Neural progenitor cell (in vitro differentiated cells): ENCODE measurements at regions not wholly inside any gene's neighbourhood (a gene's known extent, or its start where the extent isn't known, plus 50 kb on each side); places are given as distances from the start of the nearest gene placed in this dataset.

ENCODE experiments used
- DNase-seq: peaks from one replicate; pipeline ENCODE4 v3.0.0-alpha.2; 2016; ENCODE audit warnings: low spot score
- H2AFZ ChIP-seq: fragments of 200-600 bp; sonication (generic); replicated peaks from 2 replicates; pipeline ENCODE4 v1.6.1; 2016; ENCODE audit warnings: antibody characterized with exemption
- H3F3A ChIP-seq: fragments of 200-600 bp; sonication (generic); 2 replicates; pipeline ENCODE4 v1.6.1; 2016; ENCODE audit warnings: antibody characterized with exemption, low read depth
- H3K27ac ChIP-seq: fragments of 200-600 bp; sonication (generic); 2 replicates; pipeline ENCODE4 v1.5.1; 2016; ENCODE audit warnings: mild to moderate bottlenecking
- H3K27me3 ChIP-seq: fragments of 200-600 bp; sonication (generic); 2 replicates; pipeline ENCODE4 v1.6.1; 2016; ENCODE audit warnings: mild to moderate bottlenecking, moderate library complexity
- H3K36me3 ChIP-seq: fragments of 200-600 bp; sonication (generic); 2 replicates; pipeline ENCODE4 v1.5.1; 2016
- H3K4me1 ChIP-seq: fragments of 200-600 bp; sonication (generic); 2 replicates; pipeline ENCODE4 v1.6.1; 2016; ENCODE audit warnings: mixed run types
- H3K4me2 ChIP-seq: fragments of 200-600 bp; sonication (generic); 2 replicates; pipeline ENCODE4 v1.6.1; 2016
- H3K4me3 ChIP-seq: fragments of 200-600 bp; sonication (generic); 2 replicates; pipeline ENCODE4 v1.5.1; 2016
- H3K79me2 ChIP-seq: fragments of 200-600 bp; sonication (generic); 2 replicates; pipeline ENCODE4 v1.6.1; 2016; ENCODE audit warnings: low read depth
- H3K9ac ChIP-seq: fragments of 200-600 bp; sonication (generic); 2 replicates; pipeline ENCODE4 v1.6.1; 2016
- H3K9me3 ChIP-seq: fragments of 200-600 bp; sonication (generic); 2 replicates; pipeline ENCODE4 v1.5.1; 2016; ENCODE audit warnings: low read depth
- H4K20me1 ChIP-seq: fragments of 200-600 bp; sonication (generic); 2 replicates; pipeline ENCODE4 v1.6.1; 2016; ENCODE audit warnings: low read depth
- H3K27ac Mint-ChIP-seq: 3 replicates; pipeline ENCODE4 v1.8.0; 2021; ENCODE audit warnings: mixed read lengths
- H3K27me3 Mint-ChIP-seq: 2 replicates; pipeline ENCODE4 v1.8.0; 2022; ENCODE audit warnings: low read depth, mild to moderate bottlenecking, inconsistent platforms, moderate library complexity, mixed read lengths; ENCODE audit not compliant: insufficient read depth
- H3K36me3 Mint-ChIP-seq: 3 replicates; pipeline ENCODE4 v1.8.0; 2021; ENCODE audit warnings: mixed read lengths
- H3K4me1 Mint-ChIP-seq: 3 replicates; pipeline ENCODE4 v1.8.0; 2021; ENCODE audit warnings: mixed read lengths
- H3K4me3 Mint-ChIP-seq: 3 replicates; pipeline ENCODE4 v1.8.0; 2021; ENCODE audit warnings: mild to moderate bottlenecking, moderate library complexity, mixed read lengths
- H3K9me3 Mint-ChIP-seq: 3 replicates; pipeline ENCODE4 v1.8.0; 2020; ENCODE audit warnings: mixed read lengths
- CTCF ChIP-seq: fragments of 200-600 bp; sonication (generic); IDR thresholded peaks from 2 replicates; pipeline ENCODE4 v1.5.1; 2017; ENCODE audit warnings: antibody characterized with exemption, mild to moderate bottlenecking
- EZH2 ChIP-seq: fragments of 200-600 bp; sonication (generic); IDR thresholded peaks from 2 replicates; pipeline ENCODE4 v1.6.1; 2017; ENCODE audit warnings: antibody characterized with exemption, mild to moderate bottlenecking, moderate library complexity
- EZH2phosphoT487 ChIP-seq: fragments of 200-600 bp; sonication (generic); IDR thresholded peaks from 2 replicates; pipeline ENCODE4 v1.6.1; 2017; ENCODE audit warnings: antibody characterized with exemption

DNA sequence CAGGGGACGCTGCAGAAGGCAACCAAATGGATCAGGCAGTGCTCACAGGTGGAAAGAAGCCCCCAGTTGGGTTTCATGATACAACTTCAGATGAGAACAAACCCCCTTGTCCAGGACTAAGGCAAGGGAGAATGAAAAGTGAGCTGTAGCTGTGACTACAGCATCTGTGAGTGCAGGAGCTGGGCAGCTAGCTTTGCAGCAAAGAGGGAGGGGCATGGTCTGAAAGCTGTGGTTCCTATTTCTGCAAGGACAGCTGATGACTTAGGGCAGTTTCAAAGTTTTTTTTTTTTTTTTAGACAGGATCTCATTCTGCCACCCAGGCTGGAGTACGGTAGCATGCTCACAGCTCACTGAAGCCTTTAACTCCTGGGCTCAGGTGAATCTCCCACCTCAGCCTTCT, 1317.4 kb upstream of the DIAPH2 start:
- no peak overlapping the region for H3K4me3 ChIP-seq
- peaks cover 2% of the 10 kb centered on the region for H3K27me3 Mint-ChIP-seq
- no peak overlapping the region for H2AFZ ChIP-seq
- H3F3A ChIP-seq: no peaks in the 10 kb centered on the region
- no peak overlapping the region for H3K27ac ChIP-seq
- H3K36me3 Mint-ChIP-seq: no peaks in the 10 kb centered on the region
- no peak for TF ChIP-seq EZH2phosphoT487
- no peak for TF ChIP-seq EZH2
- no peak for TF ChIP-seq CTCF
- H4K20me1 ChIP-seq: no peaks in the 10 kb centered on the region
- H3K4me3 Mint-ChIP-seq: no peak overlapping the region
- no peaks in the 10 kb centered on the region for H3K36me3 ChIP-seq
- H3K4me2 ChIP-seq: no peak overlapping the region
- no peaks in the 10 kb centered on the region for H3K27me3 ChIP-seq
- no peaks in the 10 kb centered on the region for H3K4me1 Mint-ChIP-seq
- H3K79me2 ChIP-seq: no peaks in the 10 kb centered on the region
- DNase-seq: no peak
- H3K27ac Mint-ChIP-seq: no peak overlapping the region
- H3K9me3 ChIP-seq: no peaks in the 10 kb centered on the region
- peaks cover 2% of the 10 kb centered on the region for H3K9me3 Mint-ChIP-seq
- H3K4me1 ChIP-seq: no peaks in the 10 kb centered on the region
- no peak overlapping the region for H3K9ac ChIP-seq

DNA sequence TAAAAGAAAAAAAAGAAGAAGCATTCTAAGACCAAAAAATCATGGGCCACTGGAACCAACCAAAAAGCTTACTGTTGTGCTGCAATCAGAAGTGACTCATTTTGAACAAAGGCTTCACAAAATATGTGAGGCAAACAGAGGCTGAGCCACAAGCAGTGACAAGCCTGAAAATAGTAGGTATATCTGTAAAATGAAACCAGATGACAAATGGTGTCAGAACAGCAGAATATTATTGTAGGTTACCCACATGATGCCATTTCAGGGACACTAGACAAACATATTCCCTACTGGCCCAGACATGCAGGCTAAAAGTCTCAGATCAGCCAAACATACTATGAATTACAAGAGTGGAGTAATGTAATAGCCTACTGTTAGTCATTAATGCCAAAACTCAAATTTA, 1301.8 kb upstream of the DIAPH2 start:
- H3K36me3 Mint-ChIP-seq: no peaks in the 10 kb centered on the region
- H3K4me1 ChIP-seq: no peaks in the 10 kb centered on the region
- H3K4me3 Mint-ChIP-seq: no peak overlapping the region
- no peak overlapping the region for H2AFZ ChIP-seq
- no peaks in the 10 kb centered on the region for H3F3A ChIP-seq
- no peaks in the 10 kb centered on the region for H3K9me3 ChIP-seq
- no peak overlapping the region for H3K27ac ChIP-seq
- H3K4me1 Mint-ChIP-seq: peaks cover 2% of the 10 kb centered on the region
- no peaks in the 10 kb centered on the region for H3K36me3 ChIP-seq
- TF ChIP-seq CTCF (no peak), EZH2 (no peak)
- H3K4me3 ChIP-seq: no peak overlapping the region
- peaks cover 2% of the 10 kb centered on the region for H3K27me3 Mint-ChIP-seq
- no peak overlapping the region for H3K9ac ChIP-seq
- no peaks in the 10 kb centered on the region for H3K9me3 Mint-ChIP-seq
- no peak overlapping the region for H3K27ac Mint-ChIP-seq
- no peaks in the 10 kb centered on the region for H4K20me1 ChIP-seq
- no peaks in the 10 kb centered on the region for H3K27me3 ChIP-seq
- H3K79me2 ChIP-seq: no peaks in the 10 kb centered on the region
- no peak for DNase-seq
- H3K4me2 ChIP-seq: no peak overlapping the region

- Histone ChIP-seq H3K9ac (no peak overlapping the region), H3K36me3 (no peaks in the 10 kb centered on the region), H3F3A (no peaks in the 10 kb centered on the region), H4K20me1 (no peaks in the 10 kb centered on the region), H2AFZ (no peak overlapping the region), H3K27ac (no peak overlapping the region), H3K79me2 (no peaks in the 10 kb centered on the region), H3K4me1 (no peaks in the 10 kb centered on the region), H3K4me2 (no peak overlapping the region), H3K4me3 (no peak overlapping the region), H3K27me3 (no peaks in the 10 kb centered on the region), H3K9me3 (no peaks in the 10 kb centered on the region)
- H3K4me3 Mint-ChIP-seq: no peak overlapping the region
- H3K27ac Mint-ChIP-seq: no peak overlapping the region
- H3K9me3 Mint-ChIP-seq: no peaks in the 10 kb centered on the region
- peaks cover 2% of the 10 kb centered on the region for H3K4me1 Mint-ChIP-seq
- peaks cover 2% of the 10 kb centered on the region for H3K27me3 Mint-ChIP-seq
- no peak for DNase-seq
- no peak for TF ChIP-seq CTCF
- TF ChIP-seq EZH2phosphoT487: no peak
- TF ChIP-seq EZH2: no peak
- no peaks in the 10 kb centered on the region for H3K36me3 Mint-ChIP-seq
Observed at GRCh38 chrX:95383778-95384177, 1300.9 kb upstream of the DIAPH2 start.

GRCh38 chrX:95427389-95427788, 1257.3 kb upstream of the DIAPH2 start:
- no peak overlapping the region for H3K4me2 ChIP-seq
- no peak overlapping the region for H3K4me3 Mint-ChIP-seq
- no peaks in the 10 kb centered on the region for H3K4me1 Mint-ChIP-seq

More at GRCh38 chrX:95427389-95427788, 1257.3 kb upstream of the DIAPH2 start:
- Histone ChIP-seq H3F3A (no peaks in the 10 kb centered on the region), H3K27me3 (no peaks in the 10 kb centered on the region), H3K9ac (no peak overlapping the region), H2AFZ (no peak overlapping the region), H4K20me1 (no peaks in the 10 kb centered on the region), H3K4me1 (no peaks in the 10 kb centered on the region), H3K4me3 (no peak overlapping the region), H3K27ac (no peak overlapping the region), H3K9me3 (no peaks in the 10 kb centered on the region), H3K36me3 (peaks cover 4% of the 10 kb centered on the region), H3K79me2 (no peaks in the 10 kb centered on the region)
- TF ChIP-seq EZH2 (no peak), CTCF (no peak), EZH2phosphoT487 (no peak)
- no peaks in the 10 kb centered on the region for H3K36me3 Mint-ChIP-seq
- DNase-seq: no peak
- peaks cover 4% of the 10 kb centered on the region for H3K9me3 Mint-ChIP-seq
- H3K27ac Mint-ChIP-seq: no peak overlapping the region
- no peaks in the 10 kb centered on the region for H3K27me3 Mint-ChIP-seq
